Central memory CD8-positive, alpha-beta T cell (primary cell): ENCODE measurements at regions not wholly inside any gene's neighbourhood (a gene's known extent, or its start where the extent isn't known, plus 50 kb on each side); places are given as distances from the start of the nearest gene placed in this dataset.

ENCODE experiments used
- ATAC-seq: fragments of 150-1000 bp; cut with Tn5 transposase; replicated peaks from 2 replicates; pipeline ENCODE4 v1.10.0; 2022; ENCODE audit warnings: mild to moderate bottlenecking, moderate FRiP score, moderate number of reproducible peaks; ENCODE audit not compliant: poor library complexity, severe bottlenecking; ENCODE audit errors: extremely low read depth
- DNase-seq, 2 donors: peaks; one replicate each; pipeline ENCODE4 v3.0.0; 2021; ENCODE audit warnings: low spot score in 2 of 2
- H3K27ac Mint-ChIP-seq: one replicate; pipeline ENCODE4 v1.8.0; 2022; ENCODE audit warnings: low read depth, mild to moderate bottlenecking, moderate library complexity, mixed read lengths
- H3K27me3 Mint-ChIP-seq: one replicate; pipeline ENCODE4 v1.8.0; 2022; ENCODE audit warnings: mixed read lengths
- H3K36me3 Mint-ChIP-seq: one replicate; pipeline ENCODE4 v1.8.0; 2022; ENCODE audit warnings: mild to moderate bottlenecking, moderate library complexity, mixed read lengths; ENCODE audit not compliant: insufficient read depth
- H3K4me1 Mint-ChIP-seq: one replicate; pipeline ENCODE4 v1.8.0; 2022; ENCODE audit warnings: mixed read lengths
- H3K4me3 Mint-ChIP-seq: one replicate; pipeline ENCODE4 v1.8.0; 2022; ENCODE audit warnings: mild to moderate bottlenecking, moderate library complexity, mixed read lengths
- H3K9me3 Mint-ChIP-seq: one replicate; pipeline ENCODE4 v1.8.0; 2022; ENCODE audit warnings: mixed read lengths

- Mint-ChIP-seq H3K4me3 (no peak overlapping the region), H3K4me1 (no peaks in the 10 kb centered on the region), H3K9me3 (peaks cover 8% of the 10 kb centered on the region), H3K27me3 (no peaks in the 10 kb centered on the region), H3K36me3 (no peaks in the 10 kb centered on the region), H3K27ac (no peak overlapping the region)
- ATAC-seq (no peak), DNase-seq (no peak)
These were observed 63.3 kb upstream of the THSD7A start for GRCh38 chr7:11895337-11895736.

- no peak overlapping the region for H3K27ac Mint-ChIP-seq
- H3K4me1 Mint-ChIP-seq, result no peaks in the 10 kb centered on the region
- H3K4me3 Mint-ChIP-seq, result no peak overlapping the region
- DNase-seq, result no peak
- no peaks in the 10 kb centered on the region for H3K36me3 Mint-ChIP-seq
- no peaks in the 10 kb centered on the region for H3K27me3 Mint-ChIP-seq
- ATAC-seq, result no peak
- H3K9me3 Mint-ChIP-seq, result peaks cover 7% of the 10 kb centered on the region
These were observed 64.7 kb upstream of the THSD7A start for GRCh38 chr7:11896663-11897062.

GRCh38 chr7:11899247-11899646, 67.2 kb upstream of the THSD7A start:
- Mint-ChIP-seq H3K4me3 (no peak overlapping the region), H3K4me1 (no peaks in the 10 kb centered on the region), H3K27me3 (no peaks in the 10 kb centered on the region), H3K27ac (no peak overlapping the region), H3K9me3 (peaks cover 5% of the 10 kb centered on the region), H3K36me3 (peaks cover 1% of the 10 kb centered on the region)
- DNase-seq, result no peak
- no peak for ATAC-seq

GRCh38 chr7:11910253-11910652, 78.3 kb upstream of the THSD7A start:
- DNase-seq, result no peak
- Mint-ChIP-seq H3K4me1 (no peaks in the 10 kb centered on the region), H3K27me3 (no peaks in the 10 kb centered on the region), H3K27ac (no peak overlapping the region), H3K36me3 (no peaks in the 10 kb centered on the region), H3K4me3 (no peak overlapping the region), H3K9me3 (peaks cover 4% of the 10 kb centered on the region)
- no peak for ATAC-seq

- Mint-ChIP-seq H3K9me3 (peaks cover 4% of the 10 kb centered on the region), H3K4me1 (no peaks in the 10 kb centered on the region), H3K27me3 (no peaks in the 10 kb centered on the region), H3K4me3 (no peak overlapping the region), H3K36me3 (peaks cover 2% of the 10 kb centered on the region), H3K27ac (no peak overlapping the region)
- no peak for DNase-seq
- no peak for ATAC-seq
These were observed 79.9 kb upstream of the THSD7A start for GRCh38 chr7:11911900-11912299.

GRCh38 chr7:11914645-11915044, 82.6 kb upstream of the THSD7A start:
- Mint-ChIP-seq H3K4me3 (no peak overlapping the region), H3K4me1 (no peaks in the 10 kb centered on the region), H3K36me3 (peaks cover 2% of the 10 kb centered on the region), H3K9me3 (peaks cover 15% of the 10 kb centered on the region), H3K27ac (no peak overlapping the region), H3K27me3 (no peaks in the 10 kb centered on the region)
- DNase-seq, result no peak
- ATAC-seq, result no peak

- H3K4me3 Mint-ChIP-seq, result no peak overlapping the region
- H3K27me3 Mint-ChIP-seq, result no peaks in the 10 kb centered on the region
- H3K27ac Mint-ChIP-seq, result no peak overlapping the region
- DNase-seq (no peak), ATAC-seq (no peak)
- H3K9me3 Mint-ChIP-seq, result peaks cover 8% of the 10 kb centered on the region
- no peaks in the 10 kb centered on the region for H3K36me3 Mint-ChIP-seq
- H3K4me1 Mint-ChIP-seq, result no peaks in the 10 kb centered on the region
These were observed 91.5 kb upstream of the THSD7A start for GRCh38 chr7:11923376-11923930.

- DNase-seq (no peak), ATAC-seq (no peak)
- H3K27me3 Mint-ChIP-seq, result no peaks in the 10 kb centered on the region
- no peak overlapping the region for H3K27ac Mint-ChIP-seq
- H3K9me3 Mint-ChIP-seq, result peaks cover 3% of the 10 kb centered on the region
- H3K4me3 Mint-ChIP-seq, result no peak overlapping the region
- no peaks in the 10 kb centered on the region for H3K4me1 Mint-ChIP-seq
- no peaks in the 10 kb centered on the region for H3K36me3 Mint-ChIP-seq
These were observed 99.3 kb upstream of the THSD7A start for GRCh38 chr7:11931307-11931706.

GRCh38 chr7:11934796-11935195, 102.8 kb upstream of the THSD7A start:
- H3K4me3 Mint-ChIP-seq, result no peak overlapping the region
- H3K27me3 Mint-ChIP-seq, result no peaks in the 10 kb centered on the region
- H3K9me3 Mint-ChIP-seq, result peaks cover 9% of the 10 kb centered on the region
- H3K4me1 Mint-ChIP-seq, result no peaks in the 10 kb centered on the region
- no peak for DNase-seq
- peaks cover 2% of the 10 kb centered on the region for H3K36me3 Mint-ChIP-seq
- no peak overlapping the region for H3K27ac Mint-ChIP-seq
- no peak for ATAC-seq

GRCh38 chr7:11935905-11936304, 103.9 kb upstream of the THSD7A start:
- ATAC-seq (no peak), DNase-seq (no peak)
- Mint-ChIP-seq H3K4me1 (no peaks in the 10 kb centered on the region), H3K27ac (no peak overlapping the region), H3K9me3 (peaks cover 9% of the 10 kb centered on the region), H3K36me3 (peaks cover 2% of the 10 kb centered on the region), H3K4me3 (no peak overlapping the region), H3K27me3 (no peaks in the 10 kb centered on the region)

- Mint-ChIP-seq H3K9me3 (peaks cover 6% of the 10 kb centered on the region), H3K36me3 (peaks cover 1% of the 10 kb centered on the region), H3K27me3 (no peaks in the 10 kb centered on the region), H3K4me3 (no peak overlapping the region), H3K27ac (no peak overlapping the region), H3K4me1 (no peaks in the 10 kb centered on the region)
- DNase-seq, result no peak
- ATAC-seq, result no peak
These were observed 114.8 kb upstream of the THSD7A start for GRCh38 chr7:11946794-11947193.

- DNase-seq (no peak), ATAC-seq (no peak)
- Mint-ChIP-seq H3K9me3 (peaks cover 6% of the 10 kb centered on the region), H3K4me3 (no peak overlapping the region), H3K4me1 (no peaks in the 10 kb centered on the region), H3K27me3 (no peaks in the 10 kb centered on the region), H3K36me3 (peaks cover 1% of the 10 kb centered on the region), H3K27ac (no peak overlapping the region)
These were observed 118.3 kb upstream of the THSD7A start for GRCh38 chr7:11950281-11950680.

GRCh38 chr7:11950942-11951341, 118.9 kb upstream of the THSD7A start:
- Mint-ChIP-seq H3K4me1 (no peaks in the 10 kb centered on the region), H3K36me3 (peaks cover 1% of the 10 kb centered on the region), H3K27ac (no peak overlapping the region), H3K27me3 (no peaks in the 10 kb centered on the region), H3K9me3 (no peaks in the 10 kb centered on the region), H3K4me3 (no peak overlapping the region)
- DNase-seq, result no peak
- ATAC-seq, result no peak

GRCh38 chr7:11951909-11952308, 119.9 kb upstream of the THSD7A start:
- Mint-ChIP-seq H3K36me3 (no peaks in the 10 kb centered on the region), H3K27me3 (no peaks in the 10 kb centered on the region), H3K9me3 (no peaks in the 10 kb centered on the region), H3K4me1 (no peaks in the 10 kb centered on the region), H3K27ac (no peak overlapping the region), H3K4me3 (no peak overlapping the region)
- no peak for ATAC-seq
- no peak for DNase-seq
